ENCODE measurements at regions not wholly inside any gene's neighbourhood (a gene's known extent, or its start where the extent isn't known, plus 50 kb on each side); places are given as distances from the start of the nearest gene placed in this dataset.

- H3K27ac ChIP-seq (ENCODE audit: low read length) = no peak overlapping the region
- H3K4me1 ChIP-seq (ENCODE audit: low read length) = no peaks in the 10 kb centered on the region
- no peaks in the 10 kb centered on the region for H3F3A ChIP-seq (ENCODE audit: insufficient read depth, low read length)
- no peaks in the 10 kb centered on the region for H4K20me1 ChIP-seq (ENCODE audit: insufficient read depth, low read length)
- no peak overlapping the region for H2AFZ ChIP-seq (ENCODE audit: low read length)
- no peak overlapping the region for H3K9ac ChIP-seq (ENCODE audit: low read length)
- H3K36me3 ChIP-seq (replicated peaks; ENCODE audit: insufficient read depth, low read length) = no peaks in the 10 kb centered on the region
- H3K9me2 ChIP-seq (replicated peaks; ENCODE audit: insufficient read depth, low read length) = no peaks in the 10 kb centered on the region
- no peaks in the 10 kb centered on the region for H3K79me2 ChIP-seq (ENCODE audit: low read length)
- no peak overlapping the region for H3K4me2 ChIP-seq (ENCODE audit: low read depth, low read length)
- TF ChIP-seq EZH2phosphoT487 (IDR thresholded peaks at IDR 0.05; ENCODE audit: low read length) = no peak
- no peak for TF ChIP-seq CTCF (IDR thresholded peaks at IDR 0.05; ENCODE audit: low read length)
- no peak for TF ChIP-seq EZH2 (optimal IDR thresholded peaks at IDR 0.05; ENCODE audit: low read depth, low read length)
- no peaks in the 10 kb centered on the region for H3K9me3 ChIP-seq (replicated peaks; ENCODE audit: insufficient read depth, low read length)
- no peak for DNase-seq
- H3K27me3 ChIP-seq (replicated peaks; ENCODE audit: insufficient read depth, low read length) = no peaks in the 10 kb centered on the region
- H3K4me3 ChIP-seq (ENCODE audit: low read length) = no peak overlapping the region
These were observed 80.9 kb downstream of the CDCA7 start for GRCh38 chr2:173435574-173435973.

- H3K4me2 ChIP-seq (ENCODE audit: low read depth, low read length) = no peak overlapping the region
- H3K4me1 ChIP-seq (ENCODE audit: low read length) = no peaks in the 10 kb centered on the region
- no peak overlapping the region for H2AFZ ChIP-seq (ENCODE audit: low read length)
- H3K9me2 ChIP-seq (replicated peaks; ENCODE audit: insufficient read depth, low read length) = no peaks in the 10 kb centered on the region
- no peaks in the 10 kb centered on the region for H3K79me2 ChIP-seq (ENCODE audit: low read length)
- H3K36me3 ChIP-seq (replicated peaks; ENCODE audit: insufficient read depth, low read length) = no peaks in the 10 kb centered on the region
- no peaks in the 10 kb centered on the region for H3F3A ChIP-seq (ENCODE audit: insufficient read depth, low read length)
- no peaks in the 10 kb centered on the region for H3K9me3 ChIP-seq (replicated peaks; ENCODE audit: insufficient read depth, low read length)
- H3K27me3 ChIP-seq (replicated peaks; ENCODE audit: insufficient read depth, low read length) = no peaks in the 10 kb centered on the region
- TF ChIP-seq EZH2 (optimal IDR thresholded peaks at IDR 0.05; ENCODE audit: low read depth, low read length) (no peak), EZH2phosphoT487 (IDR thresholded peaks at IDR 0.05; ENCODE audit: low read length) (no peak), CTCF (IDR thresholded peaks at IDR 0.05; ENCODE audit: low read length) (no peak)
- H3K4me3 ChIP-seq (ENCODE audit: low read length) = no peak overlapping the region
- no peak overlapping the region for H3K9ac ChIP-seq (ENCODE audit: low read length)
- H4K20me1 ChIP-seq (ENCODE audit: insufficient read depth, low read length) = no peaks in the 10 kb centered on the region
- no peak for DNase-seq
- H3K27ac ChIP-seq (ENCODE audit: low read length) = no peak overlapping the region
These were observed 81.4 kb downstream of the CDCA7 start for GRCh38 chr2:173436088-173436487.

GRCh38 chr2:173441222-173441621, 86.5 kb downstream of the CDCA7 start:
- Histone ChIP-seq H3K27ac (ENCODE audit: low read length) (no peak overlapping the region), H3K9me3 (replicated peaks; ENCODE audit: insufficient read depth, low read length) (no peaks in the 10 kb centered on the region), H3K9ac (ENCODE audit: low read length) (no peak overlapping the region), H3K4me3 (ENCODE audit: low read length) (no peak overlapping the region), H3K27me3 (replicated peaks; ENCODE audit: insufficient read depth, low read length) (no peaks in the 10 kb centered on the region), H2AFZ (ENCODE audit: low read length) (no peak overlapping the region), H3K79me2 (ENCODE audit: low read length) (no peaks in the 10 kb centered on the region), H3K9me2 (replicated peaks; ENCODE audit: insufficient read depth, low read length) (no peaks in the 10 kb centered on the region), H3F3A (ENCODE audit: insufficient read depth, low read length) (no peaks in the 10 kb centered on the region), H3K36me3 (replicated peaks; ENCODE audit: insufficient read depth, low read length) (no peaks in the 10 kb centered on the region), H3K4me1 (ENCODE audit: low read length) (no peaks in the 10 kb centered on the region), H3K4me2 (ENCODE audit: low read depth, low read length) (no peak overlapping the region), H4K20me1 (ENCODE audit: insufficient read depth, low read length) (no peaks in the 10 kb centered on the region)
- TF ChIP-seq EZH2 (optimal IDR thresholded peaks at IDR 0.05; ENCODE audit: low read depth, low read length) (no peak), CTCF (IDR thresholded peaks at IDR 0.05; ENCODE audit: low read length) (no peak), EZH2phosphoT487 (IDR thresholded peaks at IDR 0.05; ENCODE audit: low read length) (no peak)
- DNase-seq = no peak
